Lung (tissue), 11 donors: ENCODE measurements at regions not wholly inside any gene's neighbourhood (a gene's known extent, or its start where the extent isn't known, plus 50 kb on each side); places are given as distances from the start of the nearest gene placed in this dataset.

Source experiments
- ATAC-seq: fragments of 200-7000 bp; cut with Tn5 transposase; one replicate; pipeline ENCODE4 v1.9.1; 2020; ENCODE audit warnings: moderate number of reproducible peaks; ENCODE audit not compliant: insufficient read depth, low FRiP score
- DNase-seq, 3 donors: peaks; one replicate each; pipeline ENCODE4 v3.0.0-alpha.2; 2013 to 2017
- H3K27ac ChIP-seq, 2 donors: one replicate each; pipeline ENCODE4 v1.5.1; 2013; ENCODE audit warnings: mild to moderate bottlenecking in 2 of 2, moderate library complexity in 2 of 2, control low read depth in 1 of 2, inconsistent platforms in 1 of 2, low read depth in 1 of 2, low read length in 1 of 2
- H3K27me3 ChIP-seq, 3 donors: one replicate each; pipeline ENCODE4 v1.5.1; 2013; ENCODE audit warnings: low read length in 2 of 3; ENCODE audit not compliant: control insufficient read depth in 3 of 3, insufficient read depth in 3 of 3
- H3K36me3 ChIP-seq, 4 donors: one replicate each; pipeline ENCODE4 v1.5.1; 2013; ENCODE audit warnings: low read length in 4 of 4, mild to moderate bottlenecking in 1 of 4, moderate library complexity in 1 of 4; ENCODE audit not compliant: control insufficient read depth in 4 of 4, insufficient read depth in 4 of 4
- H3K4me1 ChIP-seq, 5 donors: one replicate each; pipeline ENCODE4 v1.5.1; 2013; ENCODE audit warnings: low read length in 5 of 5, mild to moderate bottlenecking in 2 of 5, moderate library complexity in 1 of 5; ENCODE audit not compliant: control insufficient read depth in 5 of 5, insufficient read depth in 5 of 5
- H3K4me3 ChIP-seq: one replicate; pipeline ENCODE4 v1.5.1; 2013; ENCODE audit warnings: mild to moderate bottlenecking, control low read depth, moderate library complexity
- H3K9ac ChIP-seq, 2 donors: one replicate each; pipeline ENCODE4 v1.5.1; 2013; ENCODE audit warnings: low read length in 2 of 2, control low read depth in 1 of 2; ENCODE audit not compliant: insufficient read depth in 1 of 2
- H3K9me3 ChIP-seq, 4 donors: one replicate each; pipeline ENCODE4 v1.5.1; 2013; ENCODE audit warnings: low read length in 3 of 4, mild to moderate bottlenecking in 1 of 4, moderate library complexity in 1 of 4; ENCODE audit not compliant: control insufficient read depth in 4 of 4, insufficient read depth in 3 of 4
- CTCF ChIP-seq: IDR thresholded peaks from 2 replicates; pipeline ENCODE4 v1.5.1; 2012; ENCODE audit warnings: mild to moderate bottlenecking; ENCODE audit errors: control extremely low read depth, extremely low read depth
- WGBS, 2 donors: extraction: QIAGEN DNeasy Blood & Tissue Kit; methylation state at CpG; one replicate each; pipeline ENCODE4 v1.1.7; 2013; 5-methylcytosine and 5-hydroxymethylcytosine counted together
- donor health status: control.
- donor health status: control.
- donor health status: Bipolar disorder and iron deficiency.
- donor health status: healthy.
- donor health status: DM: yes; HTN: yes; CAD: no.

DNA sequence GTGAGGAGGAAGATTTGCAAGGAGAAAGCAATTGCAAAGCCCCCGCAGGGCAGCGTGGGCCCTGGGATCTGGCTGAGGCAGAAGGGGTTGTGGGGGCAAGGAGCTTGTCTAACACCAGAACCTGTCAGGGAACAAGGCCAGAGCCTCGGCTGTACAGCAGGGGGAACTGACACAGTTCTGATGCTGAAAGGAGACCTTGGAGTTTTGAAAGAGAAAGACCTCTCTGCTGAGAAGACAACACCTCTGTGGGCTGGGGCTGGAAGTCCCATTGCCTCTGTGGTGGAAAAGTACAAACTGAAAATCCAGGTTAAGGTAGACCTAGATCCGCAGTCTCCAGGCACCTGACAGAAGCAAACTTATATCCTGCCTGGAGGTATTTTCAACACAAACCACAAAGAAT, 86.9 kb upstream of the CST7 start:
- Histone ChIP-seq H3K9ac (no peak overlapping the region), H3K9me3 (peaks cover 0 to 16% (median 3%) of the 10 kb centered on the region in 4 donors), H3K27ac (no peak overlapping the region), H3K4me1 (peaks cover 0 to 15% (median 0%) of the 10 kb centered on the region in 5 donors), H3K36me3 (no peaks in the 10 kb centered on the region), H3K4me3 (no peak overlapping the region), H3K27me3 (no peaks in the 10 kb centered on the region)
- WGBS, 2 donors, result 81 to 83% methylated on average over 4 of the region's 4 CpGs
- ATAC-seq (no peak), DNase-seq (no peak)
- no peak for TF ChIP-seq CTCF

DNA sequence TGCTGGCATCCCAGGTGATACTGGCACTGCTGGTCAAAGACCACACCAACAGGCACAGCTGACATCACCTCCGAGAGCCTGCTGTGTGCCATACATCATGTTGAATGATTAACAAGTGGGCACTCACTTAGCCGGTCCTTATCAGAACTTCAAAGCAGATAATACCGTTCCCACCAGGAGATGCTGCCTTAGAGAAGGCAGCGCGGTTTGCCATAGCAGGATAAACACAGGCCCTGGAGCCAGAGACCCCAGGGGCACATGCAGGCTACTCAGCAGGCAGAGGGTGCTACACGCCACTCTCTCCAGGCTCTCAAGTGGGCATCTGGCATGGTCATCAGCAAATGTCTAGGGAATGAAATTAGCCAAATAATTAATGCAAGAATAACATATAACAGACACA, 86.5 kb upstream of the CST7 start:
- H3K27me3 ChIP-seq, result no peaks in the 10 kb centered on the region
- H3K27ac ChIP-seq, result no peak overlapping the region
- ATAC-seq (no peak), DNase-seq (no peak)
- H3K9ac ChIP-seq, result no peak overlapping the region
- H3K4me3 ChIP-seq, result no peak overlapping the region
- H3K4me1 ChIP-seq, result peaks cover 0 to 15% (median 0%) of the 10 kb centered on the region in 5 donors
- H3K9me3 ChIP-seq, result peaks cover 0 to 14% (median 3%) of the 10 kb centered on the region in 4 donors
- no peaks in the 10 kb centered on the region for H3K36me3 ChIP-seq
- no peak for TF ChIP-seq CTCF
- WGBS, 2 donors, result 56 to 80% methylated on average over 6 of the region's 6 CpGs

DNA sequence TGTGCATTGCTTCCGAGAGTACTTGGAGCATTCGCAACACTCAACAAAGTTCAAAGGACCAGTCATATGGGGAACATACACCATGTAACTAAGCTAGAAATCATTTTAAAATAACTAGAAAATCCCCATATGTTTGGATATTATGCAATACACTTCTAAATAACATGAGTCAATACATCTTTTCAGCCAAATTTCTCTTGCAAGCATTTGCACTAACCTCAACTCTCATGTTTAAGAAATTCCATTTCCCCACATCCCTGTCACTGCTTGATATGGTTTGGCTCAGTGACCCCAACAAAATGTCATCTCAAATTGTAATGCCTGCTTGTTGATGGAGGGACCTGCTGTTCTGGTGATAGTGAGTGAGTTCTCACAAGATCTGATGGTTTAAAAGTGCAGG, 85.7 kb upstream of the CST7 start:
- no peak overlapping the region for H3K9ac ChIP-seq
- no peaks in the 10 kb centered on the region for H3K27me3 ChIP-seq
- no peak for TF ChIP-seq CTCF
- H3K9me3 ChIP-seq, result peaks cover 0 to 16% (median 3%) of the 10 kb centered on the region in 4 donors
- no peak overlapping the region for H3K27ac ChIP-seq
- H3K36me3 ChIP-seq, result no peaks in the 10 kb centered on the region
- WGBS, 2 donors, result 35 to 60% methylated on average over 2 of the region's 2 CpGs
- H3K4me1 ChIP-seq, result peaks cover 0 to 15% (median 0%) of the 10 kb centered on the region in 5 donors
- no peak for ATAC-seq
- no peak overlapping the region for H3K4me3 ChIP-seq
- DNase-seq, result peak in 2 of 3 donors; percentile 72 to 87

- Histone ChIP-seq H3K27me3 (no peaks in the 10 kb centered on the region), H3K36me3 (no peaks in the 10 kb centered on the region), H3K4me1 (peaks cover 0 to 18% (median 0%) of the 10 kb centered on the region in 5 donors), H3K9ac (no peak overlapping the region), H3K27ac (no peak overlapping the region), H3K4me3 (no peak overlapping the region), H3K9me3 (peaks cover 0 to 17% (median 3%) of the 10 kb centered on the region in 4 donors)
- ATAC-seq (no peak), DNase-seq (no peak)
- WGBS, 2 donors, result 83 to 94% methylated on average over 1 of the region's 1 CpG
- no peak for TF ChIP-seq CTCF
These were observed 83.1 kb upstream of the CST7 start for GRCh38 chr20:24866008-24866407.
